HEK293 (cell line): ENCODE measurements at regions not wholly inside any gene's neighbourhood (a gene's known extent, or its start where the extent isn't known, plus 50 kb on each side); places are given as distances from the start of the nearest gene placed in this dataset.

Source experiments
- CTCF ChIA-PET: fragments of 350-600 bp; formaldehyde crosslinking; extraction: SDS; loops from one replicate; lab custom pipeline; 2021; ENCODE audit warnings: antibody characterized with exemption; lab: Yijun Ruan, JAX
- POLR2A ChIA-PET: fragments of 300-600 bp; formaldehyde crosslinking; extraction: SDS; loops from one replicate; lab custom pipeline; 2020; ENCODE audit warnings: antibody characterized with exemption, inconsistent platforms; lab: Yijun Ruan, JAX
- H3K27ac ChIP-seq: fragments of 200-500 bp; sonication (Bioruptor generic); 2 replicates; pipeline ENCODE4 v1.5.1; 2014; ENCODE audit warnings: low read depth, low read length, control low read depth, inconsistent platforms; ENCODE audit errors: extremely low read depth
- H3K36me3 ChIP-seq, 2 experiments: fragments of 200-500 bp in 1 of 2; sonication (Bioruptor generic) in 1 of 2; 1 replicate in 1 of 2; 2 replicates in 1 of 2; pipeline ENCODE4 v1.5.1; 2014 to 2017; ENCODE audit warnings: inconsistent platforms in 2 of 2, low read length in 2 of 2; ENCODE audit not compliant: control insufficient read depth in 2 of 2, insufficient read depth in 1 of 2
- H3K4me1 ChIP-seq: fragments of 200-500 bp; sonication (Bioruptor generic); 2 replicates; pipeline ENCODE4 v1.5.1; 2014; ENCODE audit warnings: mild to moderate bottlenecking, low read length, inconsistent platforms; ENCODE audit not compliant: control insufficient read depth, insufficient read depth
- H3K4me3 ChIP-seq: 2 replicates; pipeline ENCODE4 v1.5.1; 2011; ENCODE audit warnings: low read depth, mild to moderate bottlenecking, control low read depth, low read length, moderate library complexity
- H3K9me3 ChIP-seq: fragments of 200-500 bp; sonication (Bioruptor generic); 2 replicates; pipeline ENCODE4 v1.5.1; 2014; ENCODE audit warnings: low read depth, low read length, inconsistent platforms; ENCODE audit not compliant: control insufficient read depth, insufficient read depth
- BCL6B ChIP-seq: fragments of 450-650 bp; formaldehyde crosslinking; IDR thresholded peaks from 2 replicates; pipeline ENCODE4 v1.5.1; 2017; ENCODE audit warnings: missing biosample characterization, missing genetic modification characterization
- FEZF1 ChIP-seq: fragments of 450-650 bp; formaldehyde crosslinking; IDR thresholded peaks from 2 replicates; pipeline ENCODE4 v1.5.1; 2016; ENCODE audit warnings: missing biosample characterization, missing genetic modification characterization
- GFI1B ChIP-seq: fragments of 450-650 bp; formaldehyde crosslinking; IDR thresholded peaks from 2 replicates; pipeline ENCODE4 v1.5.1; 2016; ENCODE audit warnings: missing biosample characterization, missing genetic modification characterization
- HOXC10 ChIP-seq: sonication (generic); formaldehyde crosslinking; IDR thresholded peaks from 2 replicates; pipeline ENCODE4 v1.8.1; 2023; ENCODE audit warnings: mild to moderate bottlenecking, missing genetic modification reagents
- PRDM4 ChIP-seq: fragments of 450-650 bp; formaldehyde crosslinking; IDR thresholded peaks from 2 replicates; pipeline ENCODE4 v1.5.1; 2017; ENCODE audit warnings: missing biosample characterization, missing genetic modification characterization
- PRDM6 ChIP-seq: fragments of 450-650 bp; formaldehyde crosslinking; IDR thresholded peaks from 2 replicates; pipeline ENCODE4 v1.5.1; 2017; ENCODE audit warnings: missing biosample characterization, missing genetic modification characterization
- YY2 ChIP-seq: fragments of 450-650 bp; formaldehyde crosslinking; IDR thresholded peaks from 2 replicates; pipeline ENCODE4 v1.5.1; 2016; ENCODE audit warnings: missing biosample characterization, missing genetic modification characterization
- ZNF10 ChIP-seq: fragments of 450-650 bp; formaldehyde crosslinking; IDR thresholded peaks from 2 replicates; pipeline ENCODE4 v1.5.1; 2017; ENCODE audit warnings: missing biosample characterization, missing genetic modification characterization
- ZNF138 ChIP-seq: fragments of 450-650 bp; formaldehyde crosslinking; IDR thresholded peaks from 2 replicates; pipeline ENCODE4 v1.5.1; 2016; ENCODE audit warnings: missing biosample characterization, missing genetic modification characterization, borderline replicate concordance
- ZNF214 ChIP-seq: fragments of 450-650 bp; formaldehyde crosslinking; IDR thresholded peaks from 2 replicates; pipeline ENCODE4 v1.5.1; 2017; ENCODE audit warnings: missing biosample characterization, mild to moderate bottlenecking, missing genetic modification characterization, borderline replicate concordance
- ZNF239 ChIP-seq: fragments of 450-650 bp; formaldehyde crosslinking; IDR thresholded peaks from 2 replicates; pipeline ENCODE4 v1.5.1; 2016; ENCODE audit warnings: missing biosample characterization, missing genetic modification characterization
- ZNF394 ChIP-seq: fragments of 450-650 bp; formaldehyde crosslinking; IDR thresholded peaks from 2 replicates; pipeline ENCODE4 v1.5.1; 2016; ENCODE audit warnings: missing biosample characterization, missing genetic modification characterization, mild to moderate bottlenecking, moderate library complexity, borderline replicate concordance
- ZNF518A ChIP-seq: fragments of 450-650 bp; formaldehyde crosslinking; conservative IDR thresholded peaks from 2 replicates; pipeline ENCODE4 v1.5.1; 2016; ENCODE audit warnings: low read depth, missing biosample characterization, missing genetic modification characterization
- ZSCAN4 ChIP-seq: fragments of 450-650 bp; formaldehyde crosslinking; IDR thresholded peaks from 2 replicates; pipeline ENCODE4 v1.5.1; 2017; ENCODE audit warnings: missing biosample characterization, missing genetic modification characterization

- no peak for TF ChIP-seq ZNF518A
- TF ChIP-seq, all 188 proteins: peak for 0
Measured at GRCh38 chr6:147641511-147641910, 133.0 kb downstream of the SAMD5 start (continued).

- Histone ChIP-seq H3K36me3 (no peaks in the 10 kb centered on the region), H3K27ac (no peak overlapping the region), H3K9me3 (no peaks in the 10 kb centered on the region), H3K4me3 (no peak overlapping the region), H3K4me1 (0 out of 2 replicates have a peak, but pooled peaks cover 2% of the 10 kb centered on the region)
- ChIA-PET CTCF (interaction anchor here (0.6 to 1.0 kb wide), 3 partner anchors 31 to 969 kb away, joined by 3 to 5 read pairs (median 3); no protein-coding TSS in a partner anchor), POLR2A (no interaction called here)
- TF ChIP-seq ZSCAN4 (tag by site-specific recombination) (no peak), YY2 (tag by site-specific recombination) (0 out of 2 replicates have a peak, but pooled peaks have one; percentile 27), FEZF1 (tag by site-specific recombination) (peak; percentile 46; the same call in 1 of the 2 replicates), ZNF239 (tag by site-specific recombination) (no peak), ZNF394 (tag by site-specific recombination) (no peak), PRDM4 (no peak), PRDM6 (peak; percentile 62), HOXC10 (CRISPR knock-in tag) (no peak), BCL6B (tag by site-specific recombination) (peak; percentile 56), ZNF214 (tag by site-specific recombination) (no peak), ZNF10 (no peak), ZNF138 (no peak), GFI1B (no peak)
- TF ChIP-seq, all 188 proteins: peak for 4
Measured at GRCh38 chr6:147642458-147642857, 134.0 kb downstream of the SAMD5 start.
